CD1c-positive myeloid dendritic cell (primary cell): ENCODE measurements at regions not wholly inside any gene's neighbourhood (a gene's known extent, or its start where the extent isn't known, plus 50 kb on each side); places are given as distances from the start of the nearest gene placed in this dataset.
A peak's percentile ranks its signal among the peaks of the same experiment; 100 is the strongest.

Source experiments
- DNase-seq: peaks from one replicate; pipeline ENCODE4 v3.0.0-alpha.2; 2016; ENCODE audit errors: extremely low spot score

- no peak for DNase-seq
These were observed 51.9 kb upstream of the OTOL1 start for GRCh38 chr3:161444694-161445077.

GRCh38 chr3:161443921-161444693, 52.5 kb upstream of the OTOL1 start:
- DNase-seq: no peak

GRCh38 chr3:161430307-161430706, 59.0 kb upstream of the SPTSSB start:
- DNase-seq: no peak

- no peak for DNase-seq
These were observed 56.0 kb upstream of the SPTSSB start for GRCh38 chr3:161427347-161427746.

GRCh38 chr3:161426758-161427157, 55.4 kb upstream of the SPTSSB start:
- no peak for DNase-seq

GRCh38 chr3:161423911-161424522, 52.7 kb upstream of the SPTSSB start:
- peak; percentile 74 for DNase-seq

DNA sequence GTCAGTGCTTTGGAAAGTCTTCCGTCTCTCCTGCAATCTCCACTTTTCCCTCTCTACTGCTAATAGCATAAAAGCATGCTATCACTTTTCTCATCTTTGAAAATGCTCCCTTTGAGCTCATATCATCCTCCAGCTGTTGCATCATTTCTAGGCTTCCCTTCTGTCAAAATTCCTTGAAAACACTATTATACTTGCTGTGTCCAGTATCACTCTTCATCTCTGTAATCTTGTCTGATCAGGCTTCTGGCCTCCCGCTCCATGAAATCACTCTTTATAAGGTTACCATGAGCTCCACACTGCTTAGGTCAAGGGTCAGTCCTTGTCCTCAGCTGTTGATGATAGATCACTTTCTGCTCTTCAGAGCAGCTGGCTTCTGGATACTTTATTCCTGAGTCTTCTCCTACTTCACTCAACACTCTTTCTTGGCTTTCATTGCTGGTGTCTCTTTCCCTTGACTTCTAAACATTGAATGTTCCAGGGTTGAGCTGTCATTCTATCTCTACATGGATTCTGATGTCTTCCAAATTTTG, 50.9 kb upstream of the SPTSSB start:
- DNase-seq: no peak
